ENCODE measurements at regions not wholly inside any gene's neighbourhood (a gene's known extent, or its start where the extent isn't known, plus 50 kb on each side); places are given as distances from the start of the nearest gene placed in this dataset.

- TF ChIP-seq CTCF (IDR thresholded peaks at IDR 0.05 in 8 of 11, conservative IDR thresholded peaks at IDR 0.05 in 3 of 11) (no peak), POLR2AphosphoS5 (IDR thresholded peaks at IDR 0.05) (no peak)
Observed at GRCh38 chr11:15645201-15645600, 530.5 kb downstream of the INSC start.
